ENCODE measurements at regions not wholly inside any gene's neighbourhood (a gene's known extent, or its start where the extent isn't known, plus 50 kb on each side); places are given as distances from the start of the nearest gene placed in this dataset.

DNA sequence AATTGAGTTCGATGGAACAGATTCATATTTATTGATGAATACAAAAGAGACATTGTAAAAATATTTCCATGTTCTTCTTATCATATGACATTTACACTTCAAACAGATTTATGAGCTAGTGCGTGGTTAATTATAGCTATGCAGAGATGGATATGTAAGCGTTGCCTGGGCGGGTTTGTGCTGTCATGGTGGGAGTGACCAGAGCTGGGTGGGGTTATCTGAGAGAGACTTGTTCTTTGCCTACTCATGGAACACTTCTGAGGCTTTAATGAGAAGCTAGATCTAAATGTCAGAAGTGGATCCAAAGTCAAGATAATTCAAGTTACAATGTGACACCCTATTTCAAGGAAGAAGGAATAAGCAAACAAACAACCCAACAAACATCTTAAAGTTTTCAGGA, 162.3 kb upstream of the ZEB2 start:
- TF ChIP-seq CTCF (IDR thresholded peaks at IDR 0.05) (no peak), EZH2 (IDR thresholded peaks at IDR 0.05; ENCODE audit: borderline replicate concordance, insufficient read depth, low read depth, low read length, poor library complexity, severe bottlenecking) (no peak)
